BE2C (cell line): ENCODE measurements at regions not wholly inside any gene's neighbourhood (a gene's known extent, or its start where the extent isn't known, plus 50 kb on each side); places are given as distances from the start of the nearest gene placed in this dataset.

ENCODE experiments used
- DNase-seq: peaks from one replicate; pipeline ENCODE4 v3.0.0-alpha.2; 2020
- H3K27me3 ChIP-seq: fragments of 250-450 bp; sonication (Bioruptor Pico); 2 replicates; pipeline ENCODE4 v1.5.1; 2020; ENCODE audit warnings: mild to moderate bottlenecking
- H3K36me3 ChIP-seq: fragments of 250-450 bp; sonication (Bioruptor Pico); 2 replicates; pipeline ENCODE4 v1.5.1; 2020; ENCODE audit warnings: mild to moderate bottlenecking
- H3K4me1 ChIP-seq: fragments of 250-450 bp; sonication (Bioruptor Pico); 2 replicates; pipeline ENCODE4 v1.5.1; 2020
- H3K4me3 ChIP-seq: 2 replicates; pipeline ENCODE4 v1.5.1; 2011; ENCODE audit warnings: low read depth, low read length
- H3K9me3 ChIP-seq: fragments of 250-450 bp; sonication (Bioruptor Pico); 2 replicates; pipeline ENCODE4 v1.5.1; 2020
- CTCF ChIP-seq: IDR thresholded peaks from 2 replicates; pipeline ENCODE4 v1.5.1; 2012; ENCODE audit warnings: mild to moderate bottlenecking, low read depth, low read length

DNA sequence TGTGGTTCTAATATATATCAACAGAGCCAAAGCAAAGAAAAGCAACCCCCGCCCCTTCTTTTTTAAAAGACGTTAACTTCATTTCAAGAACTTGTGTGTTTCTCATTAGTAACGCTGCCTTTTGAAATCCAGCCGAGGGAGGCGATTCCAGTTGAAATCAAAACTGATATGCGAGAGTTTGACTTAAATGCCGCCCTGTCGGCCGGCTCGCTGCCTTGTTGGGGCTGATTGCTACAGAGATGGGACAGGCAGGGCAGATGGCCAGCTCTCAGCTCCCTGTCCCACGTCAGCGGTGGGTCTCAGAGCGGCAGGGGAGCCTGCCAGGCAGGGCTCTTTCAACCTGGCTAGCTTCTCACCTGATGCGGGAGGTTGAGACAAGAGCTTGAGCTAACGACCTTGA is 51.9 kb upstream of the ALX4 start:
- DNase-seq = no peak
- no peak for TF ChIP-seq CTCF
- H3K36me3 ChIP-seq = no peaks in the 10 kb centered on the region
- H3K27me3 ChIP-seq = no peaks in the 10 kb centered on the region
- H3K4me1 ChIP-seq = no peaks in the 10 kb centered on the region
- H3K9me3 ChIP-seq = no peaks in the 10 kb centered on the region
- H3K4me3 ChIP-seq = no peak overlapping the region

GRCh38 chr11:44363116-44363515 is 53.2 kb upstream of the ALX4 start:
- Histone ChIP-seq H3K27me3 (no peaks in the 10 kb centered on the region), H3K9me3 (no peaks in the 10 kb centered on the region), H3K4me1 (no peaks in the 10 kb centered on the region), H3K4me3 (no peak overlapping the region), H3K36me3 (no peaks in the 10 kb centered on the region)
- DNase-seq = no peak
- TF ChIP-seq CTCF = no peak

GRCh38 chr11:44364596-44364995 is 54.7 kb upstream of the ALX4 start:
- H3K9me3 ChIP-seq = no peaks in the 10 kb centered on the region
- H3K36me3 ChIP-seq = no peaks in the 10 kb centered on the region
- DNase-seq = no peak
- no peaks in the 10 kb centered on the region for H3K27me3 ChIP-seq
- H3K4me1 ChIP-seq = no peaks in the 10 kb centered on the region
- no peak overlapping the region for H3K4me3 ChIP-seq
- no peak for TF ChIP-seq CTCF

GRCh38 chr11:44365616-44366015 is 55.7 kb upstream of the ALX4 start:
- no peaks in the 10 kb centered on the region for H3K9me3 ChIP-seq
- no peak overlapping the region for H3K4me3 ChIP-seq
- no peaks in the 10 kb centered on the region for H3K36me3 ChIP-seq
- DNase-seq = no peak
- no peaks in the 10 kb centered on the region for H3K27me3 ChIP-seq
- no peak for TF ChIP-seq CTCF
- H3K4me1 ChIP-seq = no peaks in the 10 kb centered on the region

DNA sequence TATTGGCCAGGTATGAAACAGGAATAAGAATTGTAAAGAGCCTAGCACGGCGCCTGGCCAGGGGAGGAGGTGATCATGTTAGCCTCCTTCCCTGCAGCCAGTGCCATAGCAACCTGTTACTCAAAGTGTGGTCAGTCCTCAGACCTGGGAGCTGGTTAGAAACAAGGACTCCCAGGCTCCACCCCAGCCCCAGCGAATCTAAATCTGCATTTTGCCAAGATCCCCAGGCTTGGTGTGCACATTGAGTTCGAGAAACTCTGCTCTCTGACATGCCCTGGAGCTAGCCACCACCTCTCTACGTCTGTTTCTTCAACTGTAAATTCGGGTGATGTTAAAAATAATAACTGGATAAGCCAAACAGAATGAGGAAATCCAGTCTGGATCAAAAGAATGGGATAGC is 56.1 kb upstream of the ALX4 start:
- no peak for DNase-seq
- Histone ChIP-seq H3K4me1 (no peaks in the 10 kb centered on the region), H3K4me3 (no peak overlapping the region), H3K36me3 (no peaks in the 10 kb centered on the region), H3K27me3 (no peaks in the 10 kb centered on the region), H3K9me3 (no peaks in the 10 kb centered on the region)
- no peak for TF ChIP-seq CTCF

DNA sequence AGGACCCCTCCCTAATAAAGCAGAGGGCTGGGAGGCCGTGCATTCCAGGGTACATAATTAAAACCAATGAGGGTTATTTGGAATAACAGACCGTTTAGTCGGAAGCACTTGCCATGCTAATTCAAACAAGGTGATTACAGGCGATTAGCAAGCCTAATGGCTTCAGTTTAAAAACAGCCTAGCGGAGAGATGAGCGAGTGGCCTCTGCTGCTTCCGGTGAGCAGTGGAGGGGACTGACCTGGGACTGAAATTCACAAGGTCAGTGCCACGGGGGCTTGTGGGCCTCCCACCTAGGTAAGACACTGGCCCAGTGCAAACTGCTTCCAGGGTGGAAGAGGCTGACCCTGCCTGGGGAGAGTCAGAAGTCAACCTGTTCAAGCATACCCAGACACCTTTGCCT is 56.8 kb upstream of the ALX4 start:
- Histone ChIP-seq H3K27me3 (no peaks in the 10 kb centered on the region), H3K4me3 (no peak overlapping the region), H3K4me1 (no peaks in the 10 kb centered on the region), H3K9me3 (no peaks in the 10 kb centered on the region), H3K36me3 (no peaks in the 10 kb centered on the region)
- TF ChIP-seq CTCF = no peak
- DNase-seq = no peak
